NOMO-1 (cell line): ENCODE measurements at regions not wholly inside any gene's neighbourhood (a gene's known extent, or its start where the extent isn't known, plus 50 kb on each side); places are given as distances from the start of the nearest gene placed in this dataset.
A peak's percentile ranks its signal among the peaks of the same experiment; 100 is the strongest.

Source experiments
- DNase-seq, 2 experiments: peaks; one replicate each; lab custom pipeline; 2025; ENCODE audit not compliant: unreplicated experiment in 2 of 2; lab: John Stamatoyannopoulos, UW

GRCh38 chr20:53752583-53752970 is 158.9 kb upstream of the ZNF217 start:
- no peak for DNase-seq

GRCh38 chr20:53751620-53752318 is 158.1 kb upstream of the ZNF217 start:
- no peak for DNase-seq

GRCh38 chr20:53750827-53751619 is 157.4 kb upstream of the ZNF217 start:
- DNase-seq: peak; percentile 89 to 94

- DNase-seq: no peak
Observed at GRCh38 chr20:53749499-53749898, 155.9 kb upstream of the ZNF217 start.

GRCh38 chr20:53748821-53749421 is 155.3 kb upstream of the ZNF217 start:
- DNase-seq: peak in 1 of 2 experiments; percentile 16

- DNase-seq: no peak
Observed at GRCh38 chr20:53748176-53748575, 154.5 kb upstream of the ZNF217 start.

GRCh38 chr20:53743607-53744260 is 150.1 kb upstream of the ZNF217 start:
- DNase-seq: no peak

GRCh38 chr20:53742685-53743081 is 149.0 kb upstream of the ZNF217 start:
- DNase-seq: no peak

- no peak for DNase-seq
Observed at GRCh38 chr20:53741726-53742028, 148.0 kb upstream of the ZNF217 start.

GRCh38 chr20:53739799-53740785 is 146.5 kb upstream of the ZNF217 start:
- peak; percentile 62 to 90 for DNase-seq

- DNase-seq: peak in 1 of 2 experiments; percentile 24
Observed at GRCh38 chr20:53738945-53739798, 145.5 kb upstream of the ZNF217 start.

GRCh38 chr20:53738039-53738944 is 144.7 kb upstream of the ZNF217 start:
- DNase-seq: peak; percentile 19 to 45

- DNase-seq: peak; percentile 11 to 65
Observed at GRCh38 chr20:53737396-53738038, 143.9 kb upstream of the ZNF217 start.

GRCh38 chr20:53736757-53737395 is 143.2 kb upstream of the ZNF217 start:
- peak; percentile 66 to 80 for DNase-seq

GRCh38 chr20:53736122-53736756 is 142.6 kb upstream of the ZNF217 start:
- DNase-seq: no peak

- DNase-seq: peak; percentile 71 to 94
Observed at GRCh38 chr20:53735536-53736050, 142.0 kb upstream of the ZNF217 start.
